SH-SY5Y (cell line): ENCODE measurements at regions not wholly inside any gene's neighbourhood (a gene's known extent, or its start where the extent isn't known, plus 50 kb on each side); places are given as distances from the start of the nearest gene placed in this dataset.

ENCODE experiments used
- GATA2 ChIP-seq: IDR thresholded peaks from 2 replicates; pipeline ENCODE4 v1.6.1; 2011; ENCODE audit warnings: mild to moderate bottlenecking, low read depth, low read length
- GATA3 ChIP-seq: IDR thresholded peaks from 2 replicates; pipeline ENCODE4 v1.6.1; 2011; ENCODE audit warnings: low read depth, mild to moderate bottlenecking, low read length, moderate library complexity

DNA sequence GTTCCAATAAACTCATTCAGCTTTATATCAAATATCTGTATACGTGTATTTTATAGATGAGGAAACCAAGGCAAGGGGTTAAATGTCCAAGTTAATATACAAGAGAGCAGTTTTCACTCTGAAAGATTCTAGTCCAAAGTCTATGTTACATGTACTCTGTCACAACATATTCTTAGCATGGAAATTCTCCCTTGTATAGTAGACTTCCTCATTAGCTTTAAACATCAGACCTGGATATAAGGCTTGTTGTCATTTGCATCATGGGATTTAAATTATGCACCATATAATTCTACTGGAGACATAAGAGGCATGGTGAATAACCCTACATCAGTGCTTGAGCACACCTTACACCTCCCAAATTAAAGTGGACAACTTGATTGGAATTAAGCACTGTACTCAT is 681.9 kb upstream of the CCDC179 start:
- no peak for TF ChIP-seq GATA3
- TF ChIP-seq GATA2: no peak
